ENCODE measurements at regions not wholly inside any gene's neighbourhood (a gene's known extent, or its start where the extent isn't known, plus 50 kb on each side); places are given as distances from the start of the nearest gene placed in this dataset.

DNA sequence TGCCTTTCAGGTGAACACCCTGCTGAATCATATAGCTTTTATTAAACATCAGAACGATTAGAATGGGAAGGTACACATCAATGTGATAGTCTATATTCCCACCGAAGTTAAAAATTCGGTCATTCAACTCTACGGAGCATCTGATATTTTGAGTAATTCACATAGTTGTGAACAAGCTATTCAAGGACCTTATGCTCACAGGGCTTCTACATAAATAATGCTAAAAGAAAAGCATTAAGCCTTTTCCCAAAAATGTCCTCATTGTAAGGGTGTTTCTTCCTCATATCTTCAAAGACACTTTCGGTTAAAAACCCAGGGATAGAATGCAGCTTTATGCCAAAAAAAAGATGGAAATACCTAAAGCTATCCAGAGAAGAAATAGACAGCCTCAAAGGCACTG lies 79.7 kb upstream of the EDNRA start:
- in situ Hi-C loops (cut with HindIII; ENCODE audit: low sequenced_read_pairs) = no loop called here

DNA sequence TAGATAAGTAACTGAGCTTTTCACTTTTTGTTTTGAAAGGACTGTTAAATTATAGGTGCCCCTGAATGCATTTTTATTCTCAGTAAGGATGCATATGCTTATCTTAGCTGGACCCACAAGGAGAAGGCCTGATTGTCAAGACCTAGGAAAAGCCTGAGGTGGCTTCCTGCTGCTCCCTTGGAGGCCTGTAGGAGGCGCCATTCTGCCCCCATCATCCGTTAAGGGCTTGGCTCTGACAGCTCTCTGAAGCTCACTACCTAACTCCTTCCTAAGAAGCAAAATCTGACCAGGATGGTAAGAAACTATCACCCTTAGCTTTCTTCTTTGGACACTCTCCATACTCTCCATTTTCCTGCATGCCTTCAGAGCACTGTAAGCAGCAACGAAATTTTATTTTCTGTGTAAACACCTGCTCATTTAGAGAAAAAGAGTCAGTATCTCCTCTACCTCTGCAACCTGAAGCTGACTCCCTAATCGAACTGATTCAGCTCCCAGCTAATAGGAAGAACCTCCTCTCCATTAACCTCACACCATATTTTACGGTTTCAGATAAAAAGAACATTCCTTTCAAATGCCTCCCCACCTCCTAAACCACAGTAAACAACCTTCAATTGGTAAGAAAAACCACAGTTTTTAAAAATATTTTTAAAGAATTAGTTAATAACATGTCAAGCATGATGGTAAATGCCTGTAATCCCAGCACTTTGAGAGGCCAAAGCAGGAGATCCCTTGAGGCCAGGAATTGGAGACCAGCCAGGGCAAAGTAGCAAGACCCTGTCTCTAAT lies 73.4 kb upstream of the EDNRA start:
- in situ Hi-C loops (cut with HindIII; ENCODE audit: low sequenced_read_pairs) = no loop called here

DNA sequence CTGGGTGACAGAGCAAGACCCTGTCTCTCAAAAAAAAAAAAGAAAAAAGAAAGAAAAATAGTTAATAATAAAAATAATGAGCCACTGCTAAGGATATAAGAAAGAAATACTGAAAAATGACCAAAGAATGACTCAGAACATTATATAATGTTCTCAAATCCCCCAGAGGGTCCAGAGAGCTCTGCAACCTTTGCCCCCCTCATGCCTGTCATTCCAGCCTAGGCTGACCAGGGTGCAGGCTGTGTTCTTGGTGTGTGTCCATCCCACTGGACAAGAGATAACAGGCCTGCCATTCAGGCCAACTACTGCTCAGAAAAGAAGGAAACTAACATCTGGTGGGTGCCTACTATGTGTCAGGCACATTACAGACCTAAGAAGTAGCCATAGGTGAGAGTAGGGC lies 72.7 kb upstream of the EDNRA start:
- in situ Hi-C loops (cut with HindIII; ENCODE audit: low sequenced_read_pairs) = no loop called here

DNA sequence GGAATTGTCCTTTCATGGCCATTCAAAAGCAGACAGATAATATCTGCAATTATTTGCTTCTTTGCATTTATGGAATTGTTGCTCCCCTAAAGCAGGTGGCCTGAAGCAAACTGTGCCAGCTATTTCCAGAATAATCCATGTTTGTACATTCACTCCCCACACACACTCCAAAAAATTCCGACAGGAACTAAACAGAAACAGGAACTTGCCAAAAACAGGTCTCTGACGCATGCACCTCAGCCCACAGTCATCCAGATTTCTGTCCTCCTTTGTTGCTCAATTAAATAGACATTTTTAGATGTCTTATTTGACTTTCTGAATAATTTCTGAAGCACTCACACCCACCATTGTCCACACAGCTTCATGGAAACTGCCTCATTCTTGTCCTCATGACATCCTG lies 71.5 kb upstream of the EDNRA start:
- in situ Hi-C loops (cut with HindIII; ENCODE audit: low sequenced_read_pairs) = no loop called here

DNA sequence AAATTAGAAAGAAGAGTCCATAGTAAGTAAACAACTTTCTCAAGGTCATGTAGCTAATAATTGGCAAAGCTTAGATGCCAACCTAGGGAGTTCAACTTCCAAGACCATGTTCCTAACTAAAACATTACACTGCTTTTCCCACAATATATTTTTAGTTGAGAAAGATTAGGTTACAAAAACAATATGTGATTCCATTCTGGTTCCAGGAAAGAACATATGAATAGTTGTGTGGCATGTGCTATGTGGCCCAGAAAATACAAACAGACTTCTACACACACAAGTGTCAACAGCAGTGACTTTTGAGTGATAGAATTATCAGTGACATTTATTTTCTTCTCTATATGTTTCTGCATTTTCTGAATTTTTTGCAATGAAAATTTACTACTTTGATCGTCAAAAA lies 62.7 kb upstream of the EDNRA start:
- in situ Hi-C loops (cut with HindIII; ENCODE audit: low sequenced_read_pairs) = no loop called here

DNA sequence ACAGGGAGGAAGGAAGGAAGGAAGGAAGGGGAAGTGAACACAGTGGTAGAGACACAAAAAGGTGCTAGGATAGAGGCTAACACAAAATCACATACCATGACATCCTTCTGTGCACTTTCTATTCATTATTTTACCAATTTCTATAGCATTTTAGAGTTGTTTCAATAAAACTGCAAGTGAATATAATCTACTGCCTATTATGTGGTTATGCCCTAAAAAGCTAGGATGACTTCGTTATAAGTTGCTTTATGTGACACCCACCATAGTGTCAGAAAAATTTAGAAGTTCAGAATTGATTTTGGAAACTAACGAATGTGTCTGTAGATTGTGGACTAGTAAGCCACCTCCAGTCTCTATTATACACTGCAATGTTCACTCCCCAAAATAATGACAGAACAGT lies 59.4 kb upstream of the EDNRA start:
- in situ Hi-C loops (cut with HindIII; ENCODE audit: low sequenced_read_pairs) = no loop called here

DNA sequence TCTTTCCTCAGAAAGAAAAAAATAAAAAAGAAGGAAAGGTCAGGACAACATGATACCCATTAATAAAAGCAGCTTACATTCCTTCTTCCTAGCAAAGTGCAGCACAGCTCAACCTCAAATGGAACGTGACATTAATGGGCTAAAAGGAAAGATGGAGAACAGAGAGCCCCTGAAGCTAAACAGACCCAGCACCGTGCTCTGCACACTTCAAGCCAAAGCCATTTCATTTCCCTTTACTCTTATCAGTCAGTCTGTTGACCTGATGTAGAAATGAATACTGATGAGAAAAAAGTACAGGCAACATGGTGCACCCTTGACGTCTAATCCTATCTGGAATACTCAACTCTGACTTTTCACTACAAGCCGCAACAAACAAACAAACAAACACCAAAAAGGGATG lies 57.7 kb upstream of the EDNRA start:
- in situ Hi-C loops (cut with HindIII; ENCODE audit: low sequenced_read_pairs) = no loop called here

DNA sequence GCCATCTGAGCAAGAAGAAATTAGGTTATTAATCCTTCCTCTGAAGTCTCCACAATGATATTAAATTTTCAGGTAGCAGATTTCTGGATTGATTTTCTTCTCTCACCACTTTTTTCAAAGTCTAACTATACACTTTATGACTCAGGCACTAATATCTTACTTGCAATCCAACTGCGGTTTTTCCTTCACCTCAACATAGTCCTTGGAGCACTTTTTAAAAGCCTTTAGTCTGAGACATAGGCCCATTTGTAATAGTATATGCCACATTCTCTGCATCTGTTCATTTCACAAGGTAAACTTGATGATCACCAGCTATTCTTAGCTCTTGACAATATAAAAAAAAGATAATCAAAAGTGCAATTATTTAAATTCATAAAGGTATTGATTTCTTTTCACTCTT lies 55.9 kb upstream of the EDNRA start:
- in situ Hi-C loops (cut with HindIII; ENCODE audit: low sequenced_read_pairs) = no loop called here

DNA sequence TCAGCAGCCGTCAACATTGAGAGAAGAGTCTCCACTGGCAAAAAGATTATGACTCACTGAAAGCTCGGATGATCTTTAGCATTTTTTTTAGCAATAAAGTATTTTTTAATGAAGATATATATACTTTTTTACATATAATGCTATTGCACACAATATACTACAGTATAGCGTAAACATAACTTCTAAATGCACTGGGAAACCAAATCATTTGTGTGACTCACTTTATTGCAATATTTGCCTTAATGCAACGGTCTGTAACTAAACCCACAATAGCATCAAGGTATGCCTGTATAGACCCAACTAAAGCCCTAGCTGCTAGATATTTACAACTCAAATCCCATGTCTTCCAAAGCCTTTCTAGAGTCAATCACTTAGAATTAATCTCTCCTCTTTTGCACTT lies 52.3 kb upstream of the EDNRA start:
- in situ Hi-C loops (cut with HindIII; ENCODE audit: low sequenced_read_pairs) = no loop called here

DNA sequence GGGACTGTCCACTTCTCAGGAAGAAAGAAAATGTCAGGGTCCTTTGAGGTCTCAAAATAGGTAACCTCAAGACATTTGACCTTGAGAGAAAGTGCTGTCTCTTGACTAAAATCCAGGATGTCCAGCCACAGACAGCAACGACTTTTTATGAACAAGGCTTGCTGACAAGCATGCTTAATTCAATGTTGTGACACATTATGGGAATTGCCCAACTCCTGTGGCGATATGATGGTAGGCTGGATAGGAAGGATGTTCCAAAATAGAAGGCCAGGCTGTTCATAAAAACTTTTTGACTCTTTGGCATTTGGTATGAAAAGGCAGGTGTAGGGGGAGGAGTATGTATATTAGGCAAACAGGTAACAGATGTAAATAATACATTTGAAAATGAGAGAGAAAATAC lies 50.8 kb upstream of the EDNRA start:
- in situ Hi-C loops (cut with HindIII; ENCODE audit: low sequenced_read_pairs) = loop anchor here (5.0 kb wide), 1 partner anchor 52 kb away; the partner anchor contains the start of gene EDNRA

Measured in endothelial cell of hepatic sinusoid (primary cell).